Liver (tissue), 3 donors: ENCODE measurements at regions not wholly inside any gene's neighbourhood (a gene's known extent, or its start where the extent isn't known, plus 50 kb on each side); places are given as distances from the start of the nearest gene placed in this dataset.

ENCODE experiments used
- CTCF ChIP-seq: fragments of 150-350 bp; IDR thresholded peaks from 2 replicates; pipeline ENCODE4 v1.5.1; 2017; ENCODE audit warnings: improper control_type of control experiment, low read depth, low read length; ENCODE audit not compliant: missing input control
- EGR1 ChIP-seq, 2 donors: IDR thresholded peaks; 2 replicates each; pipeline ENCODE4 v1.6.1; 2016 to 2018; ENCODE audit warnings: antibody characterized with exemption in 2 of 2, low read depth in 2 of 2
- FOXA1 ChIP-seq: IDR thresholded peaks from 2 replicates; pipeline ENCODE4 v1.6.1; 2016; ENCODE audit warnings: antibody characterized with exemption
- FOXA2 ChIP-seq: IDR thresholded peaks from 2 replicates; pipeline ENCODE4 v1.6.1; 2016; ENCODE audit warnings: antibody characterized with exemption
- JUND ChIP-seq, 2 donors: IDR thresholded peaks; 2 replicates each; pipeline ENCODE4 v1.6.1; 2016; ENCODE audit warnings: antibody characterized with exemption in 2 of 2
- RAD21 ChIP-seq, 2 donors: IDR thresholded peaks; 2 replicates each; pipeline ENCODE4 v1.6.1; 2016; ENCODE audit warnings: antibody characterized with exemption in 2 of 2, mild to moderate bottlenecking in 2 of 2
- REST ChIP-seq: IDR thresholded peaks from 2 replicates; pipeline ENCODE4 v1.6.1; 2016; ENCODE audit warnings: antibody characterized with exemption, mild to moderate bottlenecking
- SP1 ChIP-seq: IDR thresholded peaks from 2 replicates; pipeline ENCODE4 v1.6.1; 2018; ENCODE audit warnings: antibody characterized with exemption, mild to moderate bottlenecking
- donor health status: healthy.
- donor health status: healthy.

GRCh38 chr9:31144614-31145013 is 1239.8 kb upstream of the ACO1 start:
- TF ChIP-seq CTCF: no peak
- TF ChIP-seq FOXA2: no peak
- no peak for TF ChIP-seq RAD21 (IDR thresholded peaks at IDR 0.05)
- no peak for TF ChIP-seq JUND (IDR thresholded peaks at IDR 0.05)
- no peak for TF ChIP-seq REST
- TF ChIP-seq EGR1 (IDR thresholded peaks at IDR 0.05; ENCODE audit: low read depth in 2 of 2): no peak
- TF ChIP-seq SP1: no peak
- no peak for TF ChIP-seq FOXA1
